Activated naive CD4-positive, alpha-beta T cell treated with anti-CD3 and anti-CD28 coated beads for 36 hours (primary cell): ENCODE measurements at regions not wholly inside any gene's neighbourhood (a gene's known extent, or its start where the extent isn't known, plus 50 kb on each side); places are given as distances from the start of the nearest gene placed in this dataset.

Experiments
- CTCF ChIA-PET: fragments of 350-600 bp; sonication (Branson Sonifier 250); formaldehyde crosslinking; loops from one replicate; lab custom pipeline; 2021; ENCODE audit warnings: antibody characterized with exemption; lab: Charles Lee
- DNase-seq: peaks from one replicate; pipeline ENCODE4 v3.0.0-alpha.2; 2020
- H3K27ac Mint-ChIP-seq: one replicate; pipeline ENCODE4 v1.8.0; 2021; ENCODE audit warnings: mild to moderate bottlenecking, mixed read lengths
- H3K27me3 Mint-ChIP-seq: one replicate; pipeline ENCODE4 v1.8.0; 2021; ENCODE audit warnings: low read depth, mixed read lengths
- H3K36me3 Mint-ChIP-seq: one replicate; pipeline ENCODE4 v1.8.0; 2021; ENCODE audit warnings: low read depth, mixed read lengths
- H3K4me1 Mint-ChIP-seq: one replicate; pipeline ENCODE4 v1.8.0; 2021; ENCODE audit warnings: low read depth, mixed read lengths
- H3K4me3 Mint-ChIP-seq: one replicate; pipeline ENCODE4 v1.8.0; 2021; ENCODE audit warnings: mild to moderate bottlenecking, moderate library complexity, mixed read lengths
- H3K9me3 Mint-ChIP-seq: one replicate; pipeline ENCODE4 v1.8.0; 2021; ENCODE audit warnings: mixed read lengths
- intact Hi-C: fragments of 100-400 bp; cut with micrococcal nuclease; formaldehyde crosslinking; loops from one replicate; pipeline ENCODE4 v1.15.1; 2023

- intact Hi-C loops: no loop called here
- Mint-ChIP-seq H3K27ac (no peak overlapping the region), H3K4me3 (peak overlapping the region; percentile 1), H3K9me3 (no peaks in the 10 kb centered on the region), H3K27me3 (no peaks in the 10 kb centered on the region), H3K4me1 (peaks cover 58% of the 10 kb centered on the region), H3K36me3 (peaks cover 4% of the 10 kb centered on the region)
- CTCF ChIA-PET: interaction anchor here (1.1 kb wide), 1 partner anchor 21 kb away, joined by 3 read pairs; no protein-coding TSS in a partner anchor
- no peak for DNase-seq
These were observed 109.1 kb upstream of the BCAT1 start for GRCh38 chr12:25058012-25058411.

GRCh38 chr12:25056486-25057130, 107.7 kb upstream of the BCAT1 start:
- DNase-seq: no peak
- no peaks in the 10 kb centered on the region for H3K27me3 Mint-ChIP-seq
- peaks cover 52% of the 10 kb centered on the region for H3K4me1 Mint-ChIP-seq
- CTCF ChIA-PET: interaction anchor here (1.0 kb wide), 1 partner anchor 73 kb away, joined by 3 read pairs; no protein-coding TSS in a partner anchor
- intact Hi-C loops: no loop called here
- no peaks in the 10 kb centered on the region for H3K9me3 Mint-ChIP-seq
- peak overlapping the region; percentile 59 for H3K27ac Mint-ChIP-seq
- peaks cover 5% of the 10 kb centered on the region for H3K36me3 Mint-ChIP-seq
- peak overlapping the region; percentile 77 for H3K4me3 Mint-ChIP-seq

GRCh38 chr12:25056011-25056410, 107.1 kb upstream of the BCAT1 start:
- Mint-ChIP-seq H3K4me1 (peaks cover 53% of the 10 kb centered on the region), H3K9me3 (no peaks in the 10 kb centered on the region), H3K36me3 (peaks cover 5% of the 10 kb centered on the region), H3K27me3 (no peaks in the 10 kb centered on the region), H3K27ac (peak overlapping the region; percentile 82), H3K4me3 (peak overlapping the region; percentile 77)
- no peak for DNase-seq
- intact Hi-C loops: no loop called here
- CTCF ChIA-PET: interaction anchor here (1.0 kb wide), 1 partner anchor 74 kb away, joined by 3 read pairs; no protein-coding TSS in a partner anchor

GRCh38 chr12:25054783-25055144, 105.9 kb upstream of the BCAT1 start:
- peak overlapping the region; percentile 77 for H3K4me3 Mint-ChIP-seq
- peaks cover 3% of the 10 kb centered on the region for H3K36me3 Mint-ChIP-seq
- peak; percentile 85 for DNase-seq
- H3K9me3 Mint-ChIP-seq: no peaks in the 10 kb centered on the region
- intact Hi-C loops: loop anchor here (2.0 to 5.0 kb wide), 4 partner anchors 64 to 1693 kb away; partner anchors contain the start of gene RASSF8
- no peaks in the 10 kb centered on the region for H3K27me3 Mint-ChIP-seq
- CTCF ChIA-PET: no interaction called here
- peaks cover 50% of the 10 kb centered on the region for H3K4me1 Mint-ChIP-seq
- H3K27ac Mint-ChIP-seq: peak overlapping the region; percentile 89

DNA sequence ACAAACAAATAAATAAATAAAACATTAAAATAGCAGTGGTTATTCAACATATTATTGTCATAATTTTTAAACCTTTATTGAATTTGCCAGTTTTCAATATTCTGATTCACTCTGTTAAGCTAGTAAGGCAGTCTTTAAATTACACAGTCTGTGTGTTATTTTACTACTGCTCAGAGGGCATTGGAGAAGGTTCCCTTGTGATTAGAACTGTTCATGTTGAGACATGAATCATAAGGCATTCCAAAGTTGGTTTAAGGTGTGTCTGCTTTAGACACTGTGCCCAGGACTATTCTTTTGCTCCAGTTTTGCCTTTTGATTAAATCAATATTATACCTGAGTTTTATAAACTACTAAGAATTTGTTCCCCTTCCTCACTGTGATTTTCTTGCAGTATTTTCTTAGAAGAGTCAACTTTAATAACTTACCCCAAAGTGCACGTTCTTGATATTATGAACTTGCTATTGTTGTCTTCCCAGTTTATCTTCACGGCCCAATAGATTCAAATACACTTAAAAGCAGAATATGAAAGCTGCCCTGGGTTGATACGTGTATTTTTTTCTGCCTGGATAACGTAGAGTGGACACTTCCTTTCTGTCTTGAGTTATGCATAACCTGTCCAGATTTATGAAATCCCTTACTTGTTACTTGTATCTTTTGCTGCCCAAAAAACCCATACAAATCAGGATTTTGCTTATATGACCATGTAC, 105.3 kb upstream of the BCAT1 start:
- peaks cover 3% of the 10 kb centered on the region for H3K36me3 Mint-ChIP-seq
- H3K27ac Mint-ChIP-seq: peak overlapping the region; percentile 89
- H3K9me3 Mint-ChIP-seq: no peaks in the 10 kb centered on the region
- CTCF ChIA-PET: no interaction called here
- H3K4me3 Mint-ChIP-seq: peak overlapping the region; percentile 77
- intact Hi-C loops: loop anchor here (2.0 to 5.0 kb wide), 4 partner anchors 65 to 1693 kb away; partner anchors contain the start of gene RASSF8
- no peak for DNase-seq
- H3K4me1 Mint-ChIP-seq: peaks cover 47% of the 10 kb centered on the region
- H3K27me3 Mint-ChIP-seq: no peaks in the 10 kb centered on the region

DNA sequence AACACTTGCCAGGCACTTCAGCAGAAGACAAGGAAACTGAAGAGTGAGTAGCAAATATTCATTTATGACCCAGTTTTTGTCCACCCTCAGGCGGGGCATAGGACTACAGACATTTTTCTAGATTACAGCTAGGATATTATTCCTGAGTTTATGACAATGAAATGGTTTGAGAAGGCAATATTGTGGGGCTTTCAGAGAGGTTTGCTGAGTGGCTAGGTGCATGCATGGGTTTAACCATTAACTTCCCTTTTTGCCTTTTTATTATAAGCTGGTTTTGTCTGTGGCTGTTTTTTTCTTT, 104.0 kb upstream of the BCAT1 start:
- CTCF ChIA-PET: interaction anchor here (1.8 to 2.6 kb wide), 3 partner anchors 37 to 60 kb away, joined by 5 to 11 read pairs (median 11); no protein-coding TSS in a partner anchor
- Mint-ChIP-seq H3K27me3 (no peaks in the 10 kb centered on the region), H3K27ac (peak overlapping the region; percentile 99), H3K36me3 (peaks cover 3% of the 10 kb centered on the region), H3K9me3 (no peaks in the 10 kb centered on the region), H3K4me1 (peaks cover 36% of the 10 kb centered on the region), H3K4me3 (peak overlapping the region; percentile 89)
- intact Hi-C loops: loop anchor here (1.0 to 5.0 kb wide), 18 partner anchors 11 to 1694 kb away; partner anchors contain the start of genes DNAI7, ETFRF1, KRAS and RASSF8
- no peak for DNase-seq

- CTCF ChIA-PET: interaction anchor here (0.7 to 2.6 kb wide), 7 partner anchors 10 to 99 kb away, joined by 3 to 11 read pairs (median 6); no protein-coding TSS in a partner anchor
- peak overlapping the region; percentile 89 for H3K4me3 Mint-ChIP-seq
- DNase-seq: peak; percentile 62
- H3K27ac Mint-ChIP-seq: peak overlapping the region; percentile 99
- peaks cover 3% of the 10 kb centered on the region for H3K36me3 Mint-ChIP-seq
- peaks cover 32% of the 10 kb centered on the region for H3K4me1 Mint-ChIP-seq
- intact Hi-C loops: loop anchor here (1.0 to 5.0 kb wide), 18 partner anchors 12 to 1695 kb away; partner anchors contain the start of genes DNAI7, ETFRF1, KRAS and RASSF8
- peaks cover 3% of the 10 kb centered on the region for H3K9me3 Mint-ChIP-seq
- no peaks in the 10 kb centered on the region for H3K27me3 Mint-ChIP-seq
These were observed 103.5 kb upstream of the BCAT1 start for GRCh38 chr12:25052196-25052913.

GRCh38 chr12:25051656-25052195, 102.8 kb upstream of the BCAT1 start:
- intact Hi-C loops: loop anchor here (1.0 to 5.0 kb wide), 18 partner anchors 13 to 1696 kb away; partner anchors contain the start of genes DNAI7, ETFRF1, KRAS and RASSF8
- peaks cover 28% of the 10 kb centered on the region for H3K4me1 Mint-ChIP-seq
- H3K27me3 Mint-ChIP-seq: no peaks in the 10 kb centered on the region
- peak overlapping the region; percentile 99 for H3K27ac Mint-ChIP-seq
- H3K36me3 Mint-ChIP-seq: peaks cover 3% of the 10 kb centered on the region
- peak; percentile 81 for DNase-seq
- CTCF ChIA-PET: interaction anchor here (0.5 to 2.6 kb wide), 10 partner anchors 10 to 356 kb away, joined by 3 to 11 read pairs (median 4); no protein-coding TSS in a partner anchor
- H3K9me3 Mint-ChIP-seq: peaks cover 5% of the 10 kb centered on the region
- peak overlapping the region; percentile 89 for H3K4me3 Mint-ChIP-seq

- Mint-ChIP-seq H3K4me3 (peak overlapping the region; percentile 89), H3K4me1 (peaks cover 23% of the 10 kb centered on the region)
- intact Hi-C loops: loop anchor here (5.0 kb wide), 3 partner anchors 546 to 1696 kb away; partner anchors contain the start of gene RASSF8
These were observed 102.3 kb upstream of the BCAT1 start for GRCh38 chr12:25051171-25051570.

GRCh38 chr12:25045869-25046268, 97.0 kb upstream of the BCAT1 start:
- intact Hi-C loops: no loop called here
- Mint-ChIP-seq H3K27ac (no peak overlapping the region), H3K36me3 (no peaks in the 10 kb centered on the region), H3K4me1 (peaks cover 9% of the 10 kb centered on the region), H3K4me3 (no peak overlapping the region), H3K9me3 (peaks cover 12% of the 10 kb centered on the region), H3K27me3 (no peaks in the 10 kb centered on the region)
- CTCF ChIA-PET: no interaction called here
- no peak for DNase-seq

More at GRCh38 chr12:25051171-25051570, 102.3 kb upstream of the BCAT1 start:
- Mint-ChIP-seq H3K9me3 (peaks cover 9% of the 10 kb centered on the region), H3K36me3 (peaks cover 3% of the 10 kb centered on the region), H3K27ac (peak overlapping the region; percentile 99), H3K27me3 (no peaks in the 10 kb centered on the region)
- CTCF ChIA-PET: interaction anchor here (0.5 to 2.6 kb wide), 9 partner anchors 11 to 356 kb away, joined by 3 to 11 read pairs (median 4); no protein-coding TSS in a partner anchor
- DNase-seq: peak; percentile 56

DNA sequence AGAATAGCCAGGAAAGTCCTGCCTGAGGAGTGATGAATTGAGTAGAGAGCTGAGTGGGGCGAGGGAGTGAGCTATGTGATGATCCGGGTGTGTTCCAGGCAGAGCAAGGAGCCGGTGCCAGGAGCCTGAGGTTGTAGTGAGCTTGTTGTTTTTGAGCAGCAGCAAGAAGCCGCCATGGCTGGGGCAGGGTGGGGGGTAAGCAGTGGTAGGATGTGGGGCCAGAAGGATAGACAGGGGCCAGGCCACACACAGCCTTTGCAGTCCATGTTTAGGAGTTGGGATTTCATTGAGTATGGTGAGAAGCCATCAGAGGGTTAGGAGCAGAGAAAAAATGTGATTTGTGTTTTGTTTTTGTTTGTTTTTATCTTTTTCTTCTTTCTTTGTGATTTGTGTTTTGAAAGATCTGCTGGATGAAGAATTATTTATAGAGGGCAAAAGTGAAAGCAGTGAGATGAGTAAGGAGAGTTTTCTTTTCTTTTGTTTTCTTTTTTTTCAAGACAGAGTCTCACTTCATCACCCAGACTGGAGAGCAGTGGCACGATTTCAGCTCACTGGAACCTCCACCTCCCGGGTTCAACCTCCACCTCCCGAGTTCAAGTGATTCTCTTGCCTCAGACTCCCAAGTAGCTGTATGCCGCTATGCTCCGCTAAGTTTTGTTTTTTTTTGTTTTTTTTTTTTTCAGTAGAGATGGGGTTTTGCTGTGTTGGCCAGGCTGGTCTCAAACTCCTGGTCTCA, 92.3 kb upstream of the BCAT1 start:
- CTCF ChIA-PET: no interaction called here
- intact Hi-C loops: no loop called here
- Mint-ChIP-seq H3K27ac (no peak overlapping the region), H3K36me3 (no peaks in the 10 kb centered on the region), H3K4me3 (no peak overlapping the region), H3K27me3 (no peaks in the 10 kb centered on the region), H3K4me1 (peaks cover 5% of the 10 kb centered on the region), H3K9me3 (peaks cover 3% of the 10 kb centered on the region)
- DNase-seq: no peak
